Sigmoid colon (tissue), 6 donors: ENCODE measurements at regions not wholly inside any gene's neighbourhood (a gene's known extent, or its start where the extent isn't known, plus 50 kb on each side); places are given as distances from the start of the nearest gene placed in this dataset.

Experiments used
- DNase-seq: peaks from one replicate; pipeline ENCODE4 v3.0.0-alpha.2; 2019
- H3K27ac ChIP-seq, 4 donors: fragments of 200-600 bp; sonication (generic); one replicate each; pipeline ENCODE4 v1.5.1; 2016 to 2019; ENCODE audit warnings: mild to moderate bottlenecking in 1 of 4
- H3K27me3 ChIP-seq, 3 donors: fragments of 200-600 bp; sonication (generic); one replicate each; pipeline ENCODE4 v1.5.1; 2019; ENCODE audit warnings: mild to moderate bottlenecking in 1 of 3
- H3K36me3 ChIP-seq, 4 donors: fragments of 200-600 bp; sonication (generic); one replicate each; pipeline ENCODE4 v1.5.1; 2016 to 2019
- H3K4me1 ChIP-seq, 4 donors: fragments of 200-600 bp; sonication (generic); one replicate each; pipeline ENCODE4 v1.5.1; 2017 to 2019
- H3K4me3 ChIP-seq, 4 donors: fragments of 200-600 bp; sonication (generic); one replicate each; pipeline ENCODE4 v1.5.1; 2017 to 2019; ENCODE audit warnings: mild to moderate bottlenecking in 2 of 4, moderate library complexity in 1 of 4
- H3K9me3 ChIP-seq, 4 donors: fragments of 200-600 bp in 3 of 4; sonication (generic) in 3 of 4; one replicate each; pipeline versions ENCODE4 v1.5.1 to v1.6.1; 2013 to 2019
- EP300 ChIP-seq, 4 donors: sonication (generic); formaldehyde crosslinking; IDR thresholded peaks; one replicate each; pipeline ENCODE4 v1.6.1; 2017; ENCODE audit warnings: antibody characterized with exemption in 4 of 4
- POLR2A ChIP-seq, 2 donors: fragments of 450-650 bp; IDR thresholded peaks; one replicate each; pipeline ENCODE4 v1.6.1; 2016; ENCODE audit warnings: antibody characterized with exemption in 2 of 2, mild to moderate bottlenecking in 2 of 2, moderate library complexity in 2 of 2
- POLR2AphosphoS5 ChIP-seq, 4 donors: sonication (generic); formaldehyde crosslinking; IDR thresholded peaks; one replicate each; pipeline ENCODE4 v1.6.1; 2017; ENCODE audit warnings: antibody characterized with exemption in 4 of 4
- WGBS, 2 donors: extraction: QIAGEN DNeasy Blood & Tissue Kit; methylation state at CpG; one replicate each; pipeline ENCODE4 v1.1.7; 2013; 5-methylcytosine and 5-hydroxymethylcytosine counted together
- intact Hi-C: fragments of 100-400 bp; cut with DNase I; formaldehyde crosslinking; loops from one replicate; pipeline ENCODE4 v1.15.1; 2023
- TF ChIP-seq, protein P1 (sequence below), 4 experiments: fragments of 450-650 bp in 3 of 4; fragments of 200-600 bp in 1 of 4; IDR thresholded peaks; one replicate each; pipeline ENCODE4 v1.5.1; 2016 to 2019; ENCODE audit warnings: antibody characterized with exemption in 4 of 4, mild to moderate bottlenecking in 3 of 4, moderate library complexity in 2 of 4
- donor health status: healthy with polysubstance abuse.
- donor health status: healthy.

DNA sequence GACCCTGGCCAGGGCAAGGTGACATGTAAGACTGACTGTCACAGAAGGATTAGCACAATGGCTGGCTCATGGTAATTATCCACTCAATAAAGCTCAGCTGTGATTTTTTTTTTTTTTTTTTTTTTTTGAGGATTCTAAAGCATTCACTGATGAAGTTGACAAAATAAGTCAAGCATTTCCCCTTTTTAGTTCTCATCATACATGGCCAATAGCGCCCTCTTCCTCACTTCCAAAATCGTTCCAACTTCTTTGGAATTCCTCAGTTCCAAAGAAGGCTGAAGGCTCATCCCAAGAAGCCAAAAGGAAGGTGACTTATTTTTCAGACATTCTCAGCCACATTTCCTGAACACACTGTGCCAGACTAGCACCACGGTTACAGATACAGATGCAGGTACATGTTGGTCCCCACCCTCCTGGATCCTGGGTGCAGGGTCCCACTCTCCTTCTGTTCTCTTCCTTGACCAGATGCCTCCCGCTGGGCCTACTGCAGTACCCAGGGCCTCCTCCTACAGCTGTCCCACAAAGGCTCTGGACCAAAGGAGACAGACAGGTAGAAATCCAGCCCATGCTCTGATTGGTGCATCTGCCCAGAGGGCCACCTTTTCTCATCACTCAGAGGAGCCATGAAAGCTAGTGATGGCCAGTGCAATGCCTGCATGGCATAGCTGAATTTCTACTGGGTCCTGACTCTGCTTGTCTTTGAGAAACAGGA is 202.6 kb downstream of the UACA start:
- no peaks in the 10 kb centered on the region for H3K9me3 ChIP-seq
- intact Hi-C loops, result no loop called here
- no peaks in the 10 kb centered on the region for H3K36me3 ChIP-seq
- peaks cover 0 to 9% (median 6%) of the 10 kb centered on the region in 4 donors for H3K4me1 ChIP-seq
- H3K4me3 ChIP-seq, result no peak overlapping the region
- WGBS, 2 donors, result 78 to 89% methylated on average over 4 of the region's 4 CpGs
- TF ChIP-seq POLR2A (IDR thresholded peaks at IDR 0.05) (no peak), POLR2AphosphoS5 (IDR thresholded peaks at IDR 0.05) (no peak), EP300 (IDR thresholded peaks at IDR 0.05) (no peak)
- TF ChIP-seq, protein P1, sequence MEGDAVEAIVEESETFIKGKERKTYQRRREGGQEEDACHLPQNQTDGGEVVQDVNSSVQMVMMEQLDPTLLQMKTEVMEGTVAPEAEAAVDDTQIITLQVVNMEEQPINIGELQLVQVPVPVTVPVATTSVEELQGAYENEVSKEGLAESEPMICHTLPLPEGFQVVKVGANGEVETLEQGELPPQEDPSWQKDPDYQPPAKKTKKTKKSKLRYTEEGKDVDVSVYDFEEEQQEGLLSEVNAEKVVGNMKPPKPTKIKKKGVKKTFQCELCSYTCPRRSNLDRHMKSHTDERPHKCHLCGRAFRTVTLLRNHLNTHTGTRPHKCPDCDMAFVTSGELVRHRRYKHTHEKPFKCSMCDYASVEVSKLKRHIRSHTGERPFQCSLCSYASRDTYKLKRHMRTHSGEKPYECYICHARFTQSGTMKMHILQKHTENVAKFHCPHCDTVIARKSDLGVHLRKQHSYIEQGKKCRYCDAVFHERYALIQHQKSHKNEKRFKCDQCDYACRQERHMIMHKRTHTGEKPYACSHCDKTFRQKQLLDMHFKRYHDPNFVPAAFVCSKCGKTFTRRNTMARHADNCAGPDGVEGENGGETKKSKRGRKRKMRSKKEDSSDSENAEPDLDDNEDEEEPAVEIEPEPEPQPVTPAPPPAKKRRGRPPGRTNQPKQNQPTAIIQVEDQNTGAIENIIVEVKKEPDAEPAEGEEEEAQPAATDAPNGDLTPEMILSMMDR (IDR thresholded peaks at IDR 0.05), result no peak
- peak; percentile 20 for DNase-seq
- H3K27ac ChIP-seq, result no peak overlapping the region
- peaks cover 0 to 5% (median 0%) of the 10 kb centered on the region in 3 donors for H3K27me3 ChIP-seq

DNA sequence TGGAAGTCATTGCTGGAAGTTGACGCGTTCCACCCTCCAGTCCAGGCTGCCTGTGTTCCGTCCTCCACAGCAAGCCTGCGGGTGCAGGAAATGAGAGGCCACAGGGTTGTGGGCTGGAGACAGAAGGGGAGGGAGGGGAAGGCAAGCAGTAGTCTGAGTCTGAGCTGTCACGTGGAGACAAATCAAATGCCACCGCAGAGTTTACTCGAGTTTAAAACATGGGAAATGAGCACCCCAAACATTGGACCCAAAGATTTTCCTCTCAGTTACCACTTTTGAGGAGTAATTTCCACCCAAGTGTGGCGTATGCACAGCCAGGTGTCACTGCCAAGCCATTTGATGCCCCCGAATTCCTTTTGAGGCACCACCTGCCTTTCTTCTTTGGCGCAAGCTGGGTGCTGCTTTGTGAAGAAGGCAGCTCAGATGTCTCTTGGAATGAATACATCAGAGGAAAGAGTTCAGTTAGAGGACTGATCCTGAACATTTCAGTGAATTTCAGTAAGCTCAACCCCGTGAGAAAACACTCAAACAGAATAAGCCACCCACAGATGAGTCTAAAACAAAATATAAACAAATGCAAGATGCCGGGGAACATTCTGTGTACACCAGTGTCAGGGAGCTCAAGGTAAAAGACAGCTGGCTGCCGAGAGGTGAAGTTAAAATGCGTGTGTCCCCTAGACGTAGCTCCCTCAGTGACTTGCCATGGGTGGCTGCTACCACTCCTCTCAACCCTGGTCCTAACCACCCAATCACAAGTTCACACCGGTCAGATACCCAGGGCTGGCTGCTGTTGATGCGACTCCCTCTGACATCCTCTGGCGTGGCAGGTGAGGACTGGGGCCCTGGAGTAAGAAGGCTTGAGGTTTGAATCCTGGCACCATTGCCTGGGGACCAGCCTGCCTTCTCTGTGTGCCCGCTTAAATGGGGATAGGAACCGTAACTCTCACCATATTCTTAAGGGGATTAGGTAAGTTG is 203.8 kb downstream of the UACA start:
- no peaks in the 10 kb centered on the region for H3K9me3 ChIP-seq
- WGBS, 2 donors, result 47 to 65% methylated on average over 20 of the region's 20 CpGs
- TF ChIP-seq POLR2AphosphoS5 (IDR thresholded peaks at IDR 0.05) (no peak), EP300 (IDR thresholded peaks at IDR 0.05) (no peak), POLR2A (IDR thresholded peaks at IDR 0.05) (no peak)
- TF ChIP-seq, protein P1 (IDR thresholded peaks at IDR 0.05), result no peak
- H3K27me3 ChIP-seq, result peaks cover 0 to 5% (median 0%) of the 10 kb centered on the region in 3 donors
- H3K36me3 ChIP-seq, result no peaks in the 10 kb centered on the region
- peaks cover 0 to 9% (median 6%) of the 10 kb centered on the region in 4 donors for H3K4me1 ChIP-seq
- H3K27ac ChIP-seq, result no peak overlapping the region
- DNase-seq, result peak; percentile 46
- no peak overlapping the region for H3K4me3 ChIP-seq
- intact Hi-C loops, result no loop called here

DNA sequence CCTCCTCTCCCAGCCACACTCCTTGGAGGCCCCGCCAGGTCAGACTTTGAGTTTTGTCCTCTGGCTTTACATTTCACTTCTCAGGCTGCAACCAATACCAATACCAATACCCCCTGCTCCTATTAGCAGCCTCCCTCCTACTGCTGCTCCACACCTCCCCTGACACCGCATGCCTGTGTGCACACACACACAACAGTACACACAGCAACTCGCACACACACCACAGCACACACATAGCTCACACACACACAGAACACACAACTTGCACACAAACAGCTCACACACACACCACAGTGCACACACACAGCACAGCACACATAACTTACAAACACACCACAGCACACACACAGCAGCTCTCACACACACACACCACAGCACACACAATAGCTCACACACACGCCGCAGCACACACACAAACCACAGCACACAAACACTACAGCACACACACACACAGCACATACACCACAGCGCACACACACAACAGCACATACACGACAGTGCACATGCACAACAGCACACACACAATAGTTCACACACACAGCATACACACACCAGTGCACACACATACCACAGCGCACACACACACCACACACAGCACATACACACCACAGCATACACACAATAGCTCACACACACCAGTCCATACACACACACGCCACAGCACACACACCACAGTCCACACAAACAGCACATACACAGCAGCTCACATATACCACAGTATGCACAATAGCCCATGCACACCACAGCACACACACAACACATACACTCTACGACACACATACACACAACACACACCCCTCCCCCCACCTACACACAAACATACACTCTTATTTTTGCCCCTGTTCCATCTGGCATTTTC is 204.7 kb downstream of the UACA start:
- intact Hi-C loops, result no loop called here
- no peak for DNase-seq
- TF ChIP-seq, protein P1 (IDR thresholded peaks at IDR 0.05), result no peak
- TF ChIP-seq POLR2AphosphoS5 (IDR thresholded peaks at IDR 0.05), result no peak
- no peak for TF ChIP-seq POLR2A (IDR thresholded peaks at IDR 0.05)
- no peak for TF ChIP-seq EP300 (IDR thresholded peaks at IDR 0.05)
- H3K27ac ChIP-seq, result no peak overlapping the region
- H3K4me1 ChIP-seq, result peaks cover 0 to 9% (median 6%) of the 10 kb centered on the region in 4 donors
- peaks cover 0 to 4% (median 0%) of the 10 kb centered on the region in 3 donors for H3K27me3 ChIP-seq
- 77 to 83% methylated on average over 10 of the region's 10 CpGs for WGBS, 2 donors
- H3K36me3 ChIP-seq, result no peaks in the 10 kb centered on the region
- no peaks in the 10 kb centered on the region for H3K9me3 ChIP-seq
- H3K4me3 ChIP-seq, result no peak overlapping the region

DNA sequence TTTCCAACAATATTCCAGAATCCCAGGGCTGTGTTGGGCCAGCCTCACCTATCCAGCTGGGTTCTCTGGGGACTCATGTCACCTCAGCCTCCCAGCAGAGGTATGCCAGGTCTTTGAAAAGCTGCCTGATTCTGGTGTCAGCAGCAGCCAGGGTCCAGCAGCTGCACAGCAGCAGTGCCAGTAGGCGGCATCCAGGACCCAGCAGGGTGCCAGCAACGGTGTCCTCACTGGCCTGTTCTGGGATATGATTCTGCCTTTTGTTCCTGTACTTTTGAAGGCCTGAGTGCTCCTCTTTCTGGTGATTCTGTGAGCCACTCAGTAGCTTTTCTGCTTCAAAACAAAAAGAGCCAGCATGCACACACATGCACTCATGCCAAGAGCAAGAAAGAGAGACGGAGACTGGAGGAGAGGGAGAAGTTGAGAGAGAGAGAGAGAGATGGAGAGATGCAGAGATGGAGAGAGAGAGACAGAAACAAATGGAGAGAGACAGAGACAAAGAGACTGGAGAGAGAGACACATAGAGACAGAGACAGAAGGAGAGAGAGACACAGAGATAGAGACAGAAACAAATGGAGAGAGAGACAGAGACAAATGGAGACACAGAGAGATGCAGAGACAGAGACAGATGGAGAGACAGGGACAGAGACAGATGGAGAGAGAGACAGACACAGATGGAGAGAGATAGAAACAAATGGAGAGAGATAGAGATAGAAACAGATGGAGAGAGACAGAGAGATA is 205.7 kb downstream of the UACA start:
- Histone ChIP-seq H3K4me1 (peaks cover 0 to 9% (median 6%) of the 10 kb centered on the region in 4 donors), H3K27me3 (no peaks in the 10 kb centered on the region), H3K4me3 (no peak overlapping the region), H3K9me3 (no peaks in the 10 kb centered on the region), H3K27ac (no peak overlapping the region), H3K36me3 (no peaks in the 10 kb centered on the region)
- 76 to 79% methylated on average over 3 of the region's 3 CpGs for WGBS, 2 donors
- DNase-seq, result no peak
- TF ChIP-seq POLR2A (IDR thresholded peaks at IDR 0.05) (no peak), EP300 (IDR thresholded peaks at IDR 0.05) (no peak), POLR2AphosphoS5 (IDR thresholded peaks at IDR 0.05) (no peak)
- TF ChIP-seq, protein P1 (IDR thresholded peaks at IDR 0.05), result no peak
- intact Hi-C loops, result no loop called here
